Lung (tissue), 11 donors: ENCODE measurements at regions not wholly inside any gene's neighbourhood (a gene's known extent, or its start where the extent isn't known, plus 50 kb on each side); places are given as distances from the start of the nearest gene placed in this dataset.
A peak's percentile ranks its signal among the peaks of the same experiment; 100 is the strongest.

Experiments
- ATAC-seq: fragments of 200-7000 bp; cut with Tn5 transposase; one replicate; pipeline ENCODE4 v1.9.1; 2020; ENCODE audit warnings: moderate number of reproducible peaks; ENCODE audit not compliant: insufficient read depth, low FRiP score
- DNase-seq, 3 donors: peaks; one replicate each; pipeline ENCODE4 v3.0.0-alpha.2; 2013 to 2017
- H3K27ac ChIP-seq, 2 donors: one replicate each; pipeline ENCODE4 v1.5.1; 2013; ENCODE audit warnings: mild to moderate bottlenecking in 2 of 2, moderate library complexity in 2 of 2, control low read depth in 1 of 2, inconsistent platforms in 1 of 2, low read depth in 1 of 2, low read length in 1 of 2
- H3K27me3 ChIP-seq, 3 donors: one replicate each; pipeline ENCODE4 v1.5.1; 2013; ENCODE audit warnings: low read length in 2 of 3; ENCODE audit not compliant: control insufficient read depth in 3 of 3, insufficient read depth in 3 of 3
- H3K36me3 ChIP-seq, 4 donors: one replicate each; pipeline ENCODE4 v1.5.1; 2013; ENCODE audit warnings: low read length in 4 of 4, mild to moderate bottlenecking in 1 of 4, moderate library complexity in 1 of 4; ENCODE audit not compliant: control insufficient read depth in 4 of 4, insufficient read depth in 4 of 4
- H3K4me1 ChIP-seq, 5 donors: one replicate each; pipeline ENCODE4 v1.5.1; 2013; ENCODE audit warnings: low read length in 5 of 5, mild to moderate bottlenecking in 2 of 5, moderate library complexity in 1 of 5; ENCODE audit not compliant: control insufficient read depth in 5 of 5, insufficient read depth in 5 of 5
- H3K4me3 ChIP-seq: one replicate; pipeline ENCODE4 v1.5.1; 2013; ENCODE audit warnings: mild to moderate bottlenecking, control low read depth, moderate library complexity
- H3K9ac ChIP-seq, 2 donors: one replicate each; pipeline ENCODE4 v1.5.1; 2013; ENCODE audit warnings: low read length in 2 of 2, control low read depth in 1 of 2; ENCODE audit not compliant: insufficient read depth in 1 of 2
- H3K9me3 ChIP-seq, 4 donors: one replicate each; pipeline ENCODE4 v1.5.1; 2013; ENCODE audit warnings: low read length in 3 of 4, mild to moderate bottlenecking in 1 of 4, moderate library complexity in 1 of 4; ENCODE audit not compliant: control insufficient read depth in 4 of 4, insufficient read depth in 3 of 4
- CTCF ChIP-seq: IDR thresholded peaks from 2 replicates; pipeline ENCODE4 v1.5.1; 2012; ENCODE audit warnings: mild to moderate bottlenecking; ENCODE audit errors: control extremely low read depth, extremely low read depth
- WGBS, 2 donors: extraction: QIAGEN DNeasy Blood & Tissue Kit; methylation state at CpG; one replicate each; pipeline ENCODE4 v1.1.7; 2013; 5-methylcytosine and 5-hydroxymethylcytosine counted together
- donor health status: control.
- donor health status: control.
- donor health status: Bipolar disorder and iron deficiency.
- donor health status: healthy.
- donor health status: DM: yes; HTN: yes; CAD: no.

DNA sequence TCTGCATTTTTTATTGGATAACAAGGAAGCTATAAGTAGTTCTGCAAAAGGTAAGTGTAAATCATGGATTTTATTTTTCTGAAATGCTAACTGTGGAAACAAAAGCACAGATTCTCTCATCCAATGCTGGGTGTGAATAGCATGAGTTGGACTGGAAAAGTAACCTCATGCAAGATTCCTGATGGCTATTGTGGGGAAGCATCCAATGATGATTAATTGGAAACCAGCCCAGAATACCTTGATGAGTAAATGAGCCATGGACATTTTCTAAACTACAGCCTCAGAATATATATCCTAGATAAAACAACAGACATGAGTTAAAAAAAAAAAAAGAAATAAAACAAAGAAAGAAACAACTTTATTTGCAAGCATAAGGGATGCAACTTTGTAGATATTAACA, 934.6 kb downstream of the CCSER2 start:
- no peak for TF ChIP-seq CTCF
- no peak for ATAC-seq
- no peaks in the 10 kb centered on the region for H3K36me3 ChIP-seq

GRCh38 chr10:85265121-85265520, 936.7 kb downstream of the CCSER2 start:
- no peaks in the 10 kb centered on the region for H3K4me1 ChIP-seq
- no peaks in the 10 kb centered on the region for H3K36me3 ChIP-seq
- no peak overlapping the region for H3K27ac ChIP-seq
- DNase-seq (no peak), ATAC-seq (no peak)
- no peak overlapping the region for H3K4me3 ChIP-seq
- no peaks in the 10 kb centered on the region for H3K27me3 ChIP-seq
- H3K9me3 ChIP-seq = no peaks in the 10 kb centered on the region
- no peak overlapping the region for H3K9ac ChIP-seq
- no peak for TF ChIP-seq CTCF

More for the DNA sequence above, 934.6 kb downstream of the CCSER2 start:
- Histone ChIP-seq H3K9ac (no peak overlapping the region), H3K9me3 (no peaks in the 10 kb centered on the region), H3K4me3 (no peak overlapping the region), H3K4me1 (peaks cover 0 to 3% (median 0%) of the 10 kb centered on the region in 5 donors), H3K27ac (no peak overlapping the region), H3K27me3 (no peaks in the 10 kb centered on the region)
- DNase-seq = no peak

DNA sequence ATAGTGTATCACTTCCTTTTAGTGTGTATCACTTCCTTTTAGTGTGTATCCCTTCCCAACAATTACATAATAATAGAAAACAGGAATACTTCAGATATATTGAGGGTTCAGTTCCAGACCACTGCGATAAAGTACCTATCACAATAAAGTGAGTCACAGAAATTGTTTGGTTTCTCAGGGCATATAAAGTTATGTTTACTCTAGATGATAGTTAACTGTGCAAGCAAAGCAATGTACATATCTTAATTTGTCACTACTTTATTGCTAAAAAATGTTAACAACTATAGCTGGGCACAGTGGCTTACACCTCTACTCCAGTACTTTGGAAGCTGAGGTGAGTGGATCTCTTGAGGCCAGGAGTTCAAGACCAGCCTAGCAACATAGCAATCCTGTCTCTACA, 938.4 kb downstream of the CCSER2 start:
- Histone ChIP-seq H3K27ac (no peak overlapping the region), H3K9me3 (peaks cover 0 to 2% (median 0%) of the 10 kb centered on the region in 4 donors), H3K4me3 (no peak overlapping the region), H3K9ac (no peak overlapping the region), H3K36me3 (no peaks in the 10 kb centered on the region), H3K4me1 (no peaks in the 10 kb centered on the region), H3K27me3 (no peaks in the 10 kb centered on the region)
- 65 to 81% methylated on average over 1 of the region's 1 CpG for whole genome bisulfite sequencing, 2 donors
- DNase-seq = no peak
- ATAC-seq = no peak
- TF ChIP-seq CTCF = no peak

GRCh38 chr10:85280014-85280413, 951.6 kb downstream of the CCSER2 start:
- H3K9me3 ChIP-seq = no peaks in the 10 kb centered on the region
- H3K9ac ChIP-seq = no peak overlapping the region
- H3K27ac ChIP-seq = no peak overlapping the region
- TF ChIP-seq CTCF = no peak
- peak in 2 of 3 donors; percentile 15 to 27 for DNase-seq
- no peaks in the 10 kb centered on the region for H3K36me3 ChIP-seq
- no peak overlapping the region for H3K4me3 ChIP-seq
- ATAC-seq = peak; percentile 41
- peaks cover 0 to 7% (median 0%) of the 10 kb centered on the region in 5 donors for H3K4me1 ChIP-seq
- WGBS, 2 donors = 50 to 63% methylated on average over 4 of the region's 4 CpGs
- H3K27me3 ChIP-seq = no peaks in the 10 kb centered on the region
